Hepatocyte (in vitro differentiated cells): ENCODE measurements at regions not wholly inside any gene's neighbourhood (a gene's known extent, or its start where the extent isn't known, plus 50 kb on each side); places are given as distances from the start of the nearest gene placed in this dataset.

ENCODE experiments used
- CTCF ChIP-seq: fragments of 200-600 bp; sonication (generic); IDR thresholded peaks from 2 replicates; pipeline ENCODE4 v1.5.1; 2016; ENCODE audit warnings: antibody characterized with exemption, mild to moderate bottlenecking; ENCODE audit not compliant: poor library complexity
- EZH2 ChIP-seq: fragments of 200-600 bp; sonication (generic); IDR thresholded peaks from 2 replicates; pipeline ENCODE4 v1.6.1; 2016; ENCODE audit warnings: antibody characterized with exemption, mild to moderate bottlenecking, borderline replicate concordance
- EZH2phosphoT487 ChIP-seq: fragments of 200-600 bp; sonication (generic); IDR thresholded peaks from one replicate; pipeline ENCODE4 v1.6.1; 2018; ENCODE audit warnings: antibody characterized with exemption, mild to moderate bottlenecking, low read depth, moderate library complexity; ENCODE audit not compliant: unreplicated experiment, severe bottlenecking

- TF ChIP-seq CTCF (no peak), EZH2 (no peak), EZH2phosphoT487 (no peak)
These were observed 365.5 kb upstream of the SUCLG2 start for GRCh38 chr3:68019876-68020275.
